ENCODE measurements at regions not wholly inside any gene's neighbourhood (a gene's known extent, or its start where the extent isn't known, plus 50 kb on each side); places are given as distances from the start of the nearest gene placed in this dataset.
"Not testable (repeated sequence)": the region's sequence is repeated elsewhere in the genome, so short reads cannot be mapped to it uniquely, and the experiment has no call there.

GRCh38 chr6:74181471-74181870 lies 485.5 kb downstream of the CD109 start:
- DNase-seq (no peak), ATAC-seq (ENCODE audit: low read depth) (no peak)
- H3K4me2 ChIP-seq (replicated peaks; ENCODE audit: low read depth, low read length, poor library complexity, severe bottlenecking), result no peak overlapping the region
- no peak overlapping the region for H2AFZ ChIP-seq (ENCODE audit: insufficient read depth, low read depth, low read length, poor library complexity, severe bottlenecking)
- TF ChIP-seq, protein P1, sequence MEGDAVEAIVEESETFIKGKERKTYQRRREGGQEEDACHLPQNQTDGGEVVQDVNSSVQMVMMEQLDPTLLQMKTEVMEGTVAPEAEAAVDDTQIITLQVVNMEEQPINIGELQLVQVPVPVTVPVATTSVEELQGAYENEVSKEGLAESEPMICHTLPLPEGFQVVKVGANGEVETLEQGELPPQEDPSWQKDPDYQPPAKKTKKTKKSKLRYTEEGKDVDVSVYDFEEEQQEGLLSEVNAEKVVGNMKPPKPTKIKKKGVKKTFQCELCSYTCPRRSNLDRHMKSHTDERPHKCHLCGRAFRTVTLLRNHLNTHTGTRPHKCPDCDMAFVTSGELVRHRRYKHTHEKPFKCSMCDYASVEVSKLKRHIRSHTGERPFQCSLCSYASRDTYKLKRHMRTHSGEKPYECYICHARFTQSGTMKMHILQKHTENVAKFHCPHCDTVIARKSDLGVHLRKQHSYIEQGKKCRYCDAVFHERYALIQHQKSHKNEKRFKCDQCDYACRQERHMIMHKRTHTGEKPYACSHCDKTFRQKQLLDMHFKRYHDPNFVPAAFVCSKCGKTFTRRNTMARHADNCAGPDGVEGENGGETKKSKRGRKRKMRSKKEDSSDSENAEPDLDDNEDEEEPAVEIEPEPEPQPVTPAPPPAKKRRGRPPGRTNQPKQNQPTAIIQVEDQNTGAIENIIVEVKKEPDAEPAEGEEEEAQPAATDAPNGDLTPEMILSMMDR (IDR thresholded peaks at IDR 0.05), result no peak
- TF ChIP-seq EZH2 (IDR thresholded peaks at IDR 0.05; ENCODE audit: borderline replicate concordance, insufficient read depth, low read depth, low read length, poor library complexity, severe bottlenecking), result no peak
- H3K27ac ChIP-seq (ENCODE audit: low read length in 2 of 2), result no peak overlapping the region
- H3K27ac Mint-ChIP-seq, result no peak overlapping the region
- no peaks in the 10 kb centered on the region for H3K79me2 ChIP-seq (ENCODE audit: control insufficient read depth, insufficient read depth, low read length)
- ChIA-PET POLR2A (no interaction called here), CTCF (no interaction called here)
- H3K27me3 Mint-ChIP-seq, result no peaks in the 10 kb centered on the region
- no peaks in the 10 kb centered on the region for H4K20me1 ChIP-seq (ENCODE audit: control insufficient read depth, insufficient read depth, low read length, poor library complexity, severe bottlenecking)
- peaks cover 0 to 6% (median 0%) of the 10 kb centered on the region in 3 donors for H3K9me3 ChIP-seq (ENCODE audit: control extremely low read depth in 1 of 3, control insufficient read depth in 2 of 3, insufficient read depth in 1 of 3, low read length in 2 of 3)
- intact Hi-C loops (cut with micrococcal nuclease), result no loop called here
- no peaks in the 10 kb centered on the region for H3K27me3 ChIP-seq (replicated peaks in 1 of 4; ENCODE audit: control extremely low read depth in 1 of 4, control insufficient read depth in 3 of 4, insufficient read depth in 4 of 4, low read length in 3 of 4)
- no peaks in the 10 kb centered on the region for H3K4me1 Mint-ChIP-seq
- peaks cover 5% of the 10 kb centered on the region for H3K9me3 Mint-ChIP-seq (ENCODE audit: insufficient read depth)
- no peaks in the 10 kb centered on the region for H3K36me3 ChIP-seq (replicated peaks in 1 of 2; ENCODE audit: control extremely low read depth in 1 of 2, control insufficient read depth in 1 of 2, extremely low read depth in 1 of 2, insufficient read depth in 2 of 2, low read length in 1 of 2)
- H3K4me1 ChIP-seq (ENCODE audit: control insufficient read depth in 2 of 2, insufficient read depth in 2 of 2, low read length in 2 of 2), result no peaks in the 10 kb centered on the region
- H3K4me3 ChIP-seq (ENCODE audit: control extremely low read depth in 1 of 5, extremely low read depth in 1 of 5, insufficient read depth in 1 of 5, low read depth in 2 of 5, low read length in 4 of 5), result no peak overlapping the region
- H3K9ac ChIP-seq (ENCODE audit: low read length), result no peak overlapping the region
- H3K4me3 Mint-ChIP-seq, result no peak overlapping the region

DNA sequence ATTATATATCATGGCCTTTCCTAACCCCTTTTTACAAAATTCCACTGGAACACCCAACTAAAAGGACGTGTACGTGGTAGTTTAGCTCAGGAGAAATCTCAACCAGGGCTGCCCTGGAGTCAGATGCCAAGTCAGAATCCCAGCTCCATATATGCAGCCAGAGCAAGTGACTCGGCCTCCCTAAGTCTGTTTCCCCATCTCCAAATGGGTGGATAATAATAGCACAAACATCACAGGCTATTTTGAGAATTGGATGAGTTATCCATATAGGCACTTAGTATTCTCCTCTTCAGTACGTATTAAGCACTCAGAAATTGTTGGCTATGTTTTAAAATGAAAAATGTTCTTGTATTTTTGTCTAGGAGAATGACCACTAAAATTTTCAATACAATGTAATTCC lies 481.5 kb downstream of the CD109 start:
- 80% methylated on average over 2 of the region's 4 CpGs for WGBS (ENCODE audit: insufficient coverage)
- H3K27ac Mint-ChIP-seq, result no peak overlapping the region

DNA sequence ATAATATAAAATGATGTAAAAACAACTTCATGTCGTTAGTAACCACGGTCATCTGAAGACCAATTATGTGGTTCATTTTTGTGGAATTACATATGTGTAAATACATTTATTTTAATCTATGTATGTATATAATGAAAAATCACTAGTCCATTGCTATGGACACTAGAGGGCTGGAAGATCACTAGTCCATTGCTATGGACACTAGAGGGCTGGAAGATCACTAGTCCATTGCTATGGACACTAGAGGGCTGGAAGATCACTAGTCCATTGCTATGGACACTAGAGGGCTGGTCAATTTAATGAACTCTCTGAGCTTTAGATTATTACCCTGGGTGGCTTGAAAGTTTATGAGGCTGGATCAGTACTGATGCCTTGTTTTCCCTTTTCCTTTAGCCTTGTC lies 474.5 kb downstream of the CD109 start:
- H3K4me1 Mint-ChIP-seq; H3K4me3 Mint-ChIP-seq; H2AFZ ChIP-seq (ENCODE audit: insufficient read depth, low read depth, low read length, poor library complexity, severe bottlenecking); H3K36me3 ChIP-seq (replicated peaks in 1 of 2; ENCODE audit: control extremely low read depth in 1 of 2, control insufficient read depth in 1 of 2, extremely low read depth in 1 of 2, insufficient read depth in 2 of 2, low read length in 1 of 2); POLR2A ChIA-PET; H3K27me3 ChIP-seq (replicated peaks in 1 of 4; ENCODE audit: control extremely low read depth in 1 of 4, control insufficient read depth in 3 of 4, insufficient read depth in 4 of 4, low read length in 3 of 4); H3K4me2 ChIP-seq (replicated peaks; ENCODE audit: low read depth, low read length, poor library complexity, severe bottlenecking); H3K27ac ChIP-seq (ENCODE audit: low read length in 2 of 2); H3K27ac Mint-ChIP-seq; H3K9me3 ChIP-seq (ENCODE audit: control extremely low read depth in 1 of 3, control insufficient read depth in 2 of 3, insufficient read depth in 1 of 3, low read length in 2 of 3); H3K79me2 ChIP-seq (ENCODE audit: control insufficient read depth, insufficient read depth, low read length); intact Hi-C loops (cut with micrococcal nuclease); H3K4me3 ChIP-seq (ENCODE audit: control extremely low read depth in 1 of 5, extremely low read depth in 1 of 5, insufficient read depth in 1 of 5, low read depth in 2 of 5, low read length in 4 of 5); H3K27me3 Mint-ChIP-seq; H3K9me3 Mint-ChIP-seq (ENCODE audit: insufficient read depth); CTCF ChIA-PET; H3K9ac ChIP-seq (ENCODE audit: low read length); H3K4me1 ChIP-seq (ENCODE audit: control insufficient read depth in 2 of 2, insufficient read depth in 2 of 2, low read length in 2 of 2); ATAC-seq (ENCODE audit: low read depth); H4K20me1 ChIP-seq (ENCODE audit: control insufficient read depth, insufficient read depth, low read length, poor library complexity, severe bottlenecking); DNase-seq: not testable (repeated sequence)
- WGBS (ENCODE audit: insufficient coverage), result no CpG with 5 or more reads among the region's 2 CpGs

More for the DNA sequence above, 481.5 kb downstream of the CD109 start:
- H3K4me3 Mint-ChIP-seq, result no peak overlapping the region
- H3K9ac ChIP-seq (ENCODE audit: low read length), result no peak overlapping the region
- peaks cover 2% of the 10 kb centered on the region for H3K9me3 Mint-ChIP-seq (ENCODE audit: insufficient read depth)
- no peak for ATAC-seq (ENCODE audit: low read depth)
- H3K27me3 Mint-ChIP-seq, result no peaks in the 10 kb centered on the region
- no peaks in the 10 kb centered on the region for H3K27me3 ChIP-seq (replicated peaks in 1 of 4; ENCODE audit: control extremely low read depth in 1 of 4, control insufficient read depth in 3 of 4, insufficient read depth in 4 of 4, low read length in 3 of 4)
- DNase-seq, result no peak
- CTCF ChIA-PET, result no interaction called here
- H3K79me2 ChIP-seq (ENCODE audit: control insufficient read depth, insufficient read depth, low read length), result no peaks in the 10 kb centered on the region
- H3K4me3 ChIP-seq (ENCODE audit: control extremely low read depth in 1 of 5, extremely low read depth in 1 of 5, insufficient read depth in 1 of 5, low read depth in 2 of 5, low read length in 4 of 5), result no peak overlapping the region
- H4K20me1 ChIP-seq (ENCODE audit: control insufficient read depth, insufficient read depth, low read length, poor library complexity, severe bottlenecking), result no peaks in the 10 kb centered on the region
- H2AFZ ChIP-seq (ENCODE audit: insufficient read depth, low read depth, low read length, poor library complexity, severe bottlenecking), result no peak overlapping the region
- H3K27ac ChIP-seq (ENCODE audit: low read length in 2 of 2), result no peak overlapping the region
- no peaks in the 10 kb centered on the region for H3K4me1 Mint-ChIP-seq
- no peak for TF ChIP-seq EZH2 (IDR thresholded peaks at IDR 0.05; ENCODE audit: borderline replicate concordance, insufficient read depth, low read depth, low read length, poor library complexity, severe bottlenecking)
- TF ChIP-seq, protein P1 (IDR thresholded peaks at IDR 0.05), result no peak
- POLR2A ChIA-PET, result no interaction called here
- intact Hi-C loops (cut with micrococcal nuclease), result no loop called here
- H3K4me1 ChIP-seq (ENCODE audit: control insufficient read depth in 2 of 2, insufficient read depth in 2 of 2, low read length in 2 of 2), result no peaks in the 10 kb centered on the region
- H3K36me3 ChIP-seq (replicated peaks in 1 of 2; ENCODE audit: control extremely low read depth in 1 of 2, control insufficient read depth in 1 of 2, extremely low read depth in 1 of 2, insufficient read depth in 2 of 2, low read length in 1 of 2), result no peaks in the 10 kb centered on the region
- H3K9me3 ChIP-seq (ENCODE audit: control extremely low read depth in 1 of 3, control insufficient read depth in 2 of 3, insufficient read depth in 1 of 3, low read length in 2 of 3), result no peaks in the 10 kb centered on the region
- H3K4me2 ChIP-seq (replicated peaks; ENCODE audit: low read depth, low read length, poor library complexity, severe bottlenecking), result no peak overlapping the region
